ENCODE measurements at regions not wholly inside any gene's neighbourhood (a gene's known extent, or its start where the extent isn't known, plus 50 kb on each side); places are given as distances from the start of the nearest gene placed in this dataset.

GRCh38 chr17:36768394-36768793, 167.0 kb downstream of the MRM1 start:
- TF ChIP-seq TEAD4 (CRISPR knock-in tag; IDR thresholded peaks at IDR 0.05) (no peak), ZNF423 (CRISPR knock-in tag; IDR thresholded peaks at IDR 0.05) (no peak), FOXJ3 (CRISPR knock-in tag; IDR thresholded peaks at IDR 0.05; ENCODE audit: borderline replicate concordance) (no peak), IRF2 (CRISPR knock-in tag; IDR thresholded peaks at IDR 0.05; ENCODE audit: borderline replicate concordance, low read depth) (no peak), ZNF281 (CRISPR knock-in tag; IDR thresholded peaks at IDR 0.05) (no peak), ZNF396 (CRISPR knock-in tag; IDR thresholded peaks at IDR 0.05; ENCODE audit: borderline replicate concordance) (no peak)
- POLR2A ChIA-PET, result interaction anchor here (0.5 kb wide), 1 partner anchor 75 kb away, joined by 10 read pairs; no protein-coding TSS in a partner anchor
- no peak overlapping the region for H3K4me3 Mint-ChIP-seq
- peaks cover 43% of the 10 kb centered on the region for H3K4me1 Mint-ChIP-seq
- peaks cover 18% of the 10 kb centered on the region for H3K27me3 Mint-ChIP-seq (ENCODE audit: low read depth)
- no peaks in the 10 kb centered on the region for H3K9me3 Mint-ChIP-seq
- H3K36me3 Mint-ChIP-seq, result no peaks in the 10 kb centered on the region
- H3K27ac Mint-ChIP-seq, result no peak overlapping the region
- DNase-seq (ENCODE audit: low spot score) (peak; percentile 48), ATAC-seq (peak; percentile 77)
- CTCF ChIA-PET, result interaction anchor here (0.6 to 1.8 kb wide), 18 partner anchors 10 to 471 kb away, joined by 3 to 12 read pairs (median 4); no protein-coding TSS in a partner anchor

- ChIA-PET CTCF (interaction anchor here (0.9 to 2.0 kb wide), 4 partner anchors 18 to 144 kb away, joined by 3 to 8 read pairs (median 4); no protein-coding TSS in a partner anchor), POLR2A (interaction anchor here (0.6 kb wide), 1 partner anchor 54 kb away, joined by 3 read pairs; no protein-coding TSS in a partner anchor)
- H3K4me1 Mint-ChIP-seq, result peaks cover 64% of the 10 kb centered on the region
- H3K36me3 Mint-ChIP-seq, result no peaks in the 10 kb centered on the region
- DNase-seq (ENCODE audit: low spot score) (no peak), ATAC-seq (peak; percentile 58)
- peak; percentile 34; the same call in 1 of the 2 replicates for TF ChIP-seq FOXK1 (CRISPR knock-in tag; IDR thresholded peaks at IDR 0.05)
- peak; percentile 46; the same call in 1 of the 2 replicates for TF ChIP-seq GTF2I (CRISPR knock-in tag; conservative IDR thresholded peaks at IDR 0.05)
- TF ChIP-seq TP53 (CRISPR knock-in tag; IDR thresholded peaks at IDR 0.05), result no peak
- H3K9me3 Mint-ChIP-seq, result no peaks in the 10 kb centered on the region
- peak overlapping the region; percentile 41 for H3K4me3 Mint-ChIP-seq
- H3K27me3 Mint-ChIP-seq (ENCODE audit: low read depth), result peaks cover 27% of the 10 kb centered on the region
- H3K27ac Mint-ChIP-seq, result peak overlapping the region; percentile 33
Measured at GRCh38 chr17:36773039-36773438, 164.2 kb upstream of the LHX1 start.

GRCh38 chr17:36777118-36777517, 160.2 kb upstream of the LHX1 start:
- Mint-ChIP-seq H3K4me3 (no peak overlapping the region), H3K27ac (no peak overlapping the region), H3K36me3 (no peaks in the 10 kb centered on the region), H3K27me3 (ENCODE audit: low read depth) (peaks cover 18% of the 10 kb centered on the region), H3K4me1 (peaks cover 45% of the 10 kb centered on the region), H3K9me3 (no peaks in the 10 kb centered on the region)
- TF ChIP-seq CBFB (CRISPR knock-in tag; IDR thresholded peaks at IDR 0.05; ENCODE audit: low read depth) (no peak), TEAD1 (CRISPR knock-in tag; IDR thresholded peaks at IDR 0.05) (0 out of 2 replicates have a peak, but pooled peaks have one; percentile 31), ZNF281 (CRISPR knock-in tag; IDR thresholded peaks at IDR 0.05) (0 out of 2 replicates have a peak, but pooled peaks have one; percentile 30)
- ChIA-PET CTCF (no interaction called here), POLR2A (interaction anchor here (0.7 kb wide), 1 partner anchor 19 kb away, joined by 3 read pairs; no protein-coding TSS in a partner anchor)
- ATAC-seq, result no peak
- DNase-seq (ENCODE audit: low spot score), result no peak

GRCh38 chr17:36778448-36778847, 158.8 kb upstream of the LHX1 start:
- no peak for DNase-seq (ENCODE audit: low spot score)
- POLR2A ChIA-PET, result interaction anchor here (0.6 kb wide), 1 partner anchor 133 kb away, joined by 6 read pairs; no protein-coding TSS in a partner anchor
- H3K4me3 Mint-ChIP-seq, result no peak overlapping the region
- H3K36me3 Mint-ChIP-seq, result no peaks in the 10 kb centered on the region
- H3K27me3 Mint-ChIP-seq (ENCODE audit: low read depth), result peaks cover 14% of the 10 kb centered on the region
- no peak for ATAC-seq
- H3K27ac Mint-ChIP-seq, result no peak overlapping the region
- H3K9me3 Mint-ChIP-seq, result no peaks in the 10 kb centered on the region
- H3K4me1 Mint-ChIP-seq, result peaks cover 32% of the 10 kb centered on the region
- CTCF ChIA-PET, result interaction anchor here (1.4 kb wide), 1 partner anchor 10 kb away, joined by 4 read pairs; no protein-coding TSS in a partner anchor
- TF ChIP-seq OVOL2 (CRISPR knock-in tag; IDR thresholded peaks at IDR 0.05; ENCODE audit: borderline replicate concordance) (no peak), ZNF532 (CRISPR knock-in tag; IDR thresholded peaks at IDR 0.05; ENCODE audit: borderline replicate concordance) (no peak), ZNF425 (CRISPR knock-in tag; conservative IDR thresholded peaks at IDR 0.05) (no peak)

Measured in WTC11 (cell line).